GM23338 (cell line): ENCODE measurements at regions not wholly inside any gene's neighbourhood (a gene's known extent, or its start where the extent isn't known, plus 50 kb on each side); places are given as distances from the start of the nearest gene placed in this dataset.

Experiments
- CREB1 ChIP-seq: fragments of 250-450 bp; sonication (Bioruptor Pico); IDR thresholded peaks from 2 replicates; pipeline ENCODE4 v1.5.0; 2020; ENCODE audit warnings: low read depth, mild to moderate bottlenecking, moderate library complexity
- ETS1 ChIP-seq: IDR thresholded peaks from 2 replicates; pipeline ENCODE4 v1.6.1; 2016; ENCODE audit warnings: antibody characterized with exemption
- EZH2 ChIP-seq: fragments of 200-600 bp; sonication (generic); IDR thresholded peaks from one replicate; pipeline ENCODE4 v1.8.0; 2017; ENCODE audit warnings: antibody characterized with exemption, mild to moderate bottlenecking, low read depth; ENCODE audit not compliant: unreplicated experiment
- EZH2phosphoT487 ChIP-seq: fragments of 200-600 bp; sonication (generic); IDR thresholded peaks from one replicate; pipeline ENCODE4 v1.8.1; 2018; ENCODE audit warnings: antibody characterized with exemption; ENCODE audit not compliant: unreplicated experiment
- JUNB ChIP-seq: IDR thresholded peaks from one replicate; pipeline ENCODE4 v1.6.1; 2016; ENCODE audit warnings: antibody characterized with exemption; ENCODE audit not compliant: unreplicated experiment
- NANOG ChIP-seq: IDR thresholded peaks from 2 replicates; pipeline ENCODE4 v1.6.1; 2016; ENCODE audit warnings: antibody characterized with exemption, borderline replicate concordance
- POLR2AphosphoS5 ChIP-seq: IDR thresholded peaks from 2 replicates; pipeline ENCODE4 v1.6.1; 2016; ENCODE audit warnings: antibody characterized with exemption, low read depth
- STAT1 ChIP-seq: IDR thresholded peaks from one replicate; pipeline ENCODE4 v1.6.1; 2016; ENCODE audit warnings: antibody characterized with exemption; ENCODE audit not compliant: unreplicated experiment
- ZNF114 ChIP-seq: fragments of 250-450 bp; sonication (Bioruptor Pico); IDR thresholded peaks from 2 replicates; pipeline ENCODE4 v1.5.0; 2020; ENCODE audit warnings: mild to moderate bottlenecking, moderate library complexity
- ZNF462 ChIP-seq: fragments of 250-450 bp; sonication (Bioruptor Pico); IDR thresholded peaks from 2 replicates; pipeline ENCODE4 v1.5.0; 2020; ENCODE audit warnings: mild to moderate bottlenecking, moderate library complexity
- TF ChIP-seq, protein P1 (sequence below), 2 experiments: fragments of 200-600 bp in 1 of 2; sonication (generic) in 1 of 2; conservative IDR thresholded peaks; 2 replicates each; pipeline versions ENCODE4 v1.5.1 to v1.6.1; 2016 to 2017; ENCODE audit warnings: antibody characterized with exemption in 2 of 2, low read depth in 2 of 2, mild to moderate bottlenecking in 2 of 2, moderate library complexity in 1 of 2
- TF ChIP-seq, protein P2 (sequence below): IDR thresholded peaks from one replicate; pipeline ENCODE4 v1.6.1; 2018; ENCODE audit warnings: antibody characterized with exemption; ENCODE audit not compliant: unreplicated experiment

GRCh38 chr9:71627537-71627936, 140.8 kb downstream of the CEMIP2 start:
- TF ChIP-seq, protein P1, sequence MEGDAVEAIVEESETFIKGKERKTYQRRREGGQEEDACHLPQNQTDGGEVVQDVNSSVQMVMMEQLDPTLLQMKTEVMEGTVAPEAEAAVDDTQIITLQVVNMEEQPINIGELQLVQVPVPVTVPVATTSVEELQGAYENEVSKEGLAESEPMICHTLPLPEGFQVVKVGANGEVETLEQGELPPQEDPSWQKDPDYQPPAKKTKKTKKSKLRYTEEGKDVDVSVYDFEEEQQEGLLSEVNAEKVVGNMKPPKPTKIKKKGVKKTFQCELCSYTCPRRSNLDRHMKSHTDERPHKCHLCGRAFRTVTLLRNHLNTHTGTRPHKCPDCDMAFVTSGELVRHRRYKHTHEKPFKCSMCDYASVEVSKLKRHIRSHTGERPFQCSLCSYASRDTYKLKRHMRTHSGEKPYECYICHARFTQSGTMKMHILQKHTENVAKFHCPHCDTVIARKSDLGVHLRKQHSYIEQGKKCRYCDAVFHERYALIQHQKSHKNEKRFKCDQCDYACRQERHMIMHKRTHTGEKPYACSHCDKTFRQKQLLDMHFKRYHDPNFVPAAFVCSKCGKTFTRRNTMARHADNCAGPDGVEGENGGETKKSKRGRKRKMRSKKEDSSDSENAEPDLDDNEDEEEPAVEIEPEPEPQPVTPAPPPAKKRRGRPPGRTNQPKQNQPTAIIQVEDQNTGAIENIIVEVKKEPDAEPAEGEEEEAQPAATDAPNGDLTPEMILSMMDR (conservative IDR thresholded peaks at IDR 0.05; ENCODE audit: low read depth in 2 of 2), result no peak
- no peak for TF ChIP-seq EZH2phosphoT487
- TF ChIP-seq, protein P2, sequence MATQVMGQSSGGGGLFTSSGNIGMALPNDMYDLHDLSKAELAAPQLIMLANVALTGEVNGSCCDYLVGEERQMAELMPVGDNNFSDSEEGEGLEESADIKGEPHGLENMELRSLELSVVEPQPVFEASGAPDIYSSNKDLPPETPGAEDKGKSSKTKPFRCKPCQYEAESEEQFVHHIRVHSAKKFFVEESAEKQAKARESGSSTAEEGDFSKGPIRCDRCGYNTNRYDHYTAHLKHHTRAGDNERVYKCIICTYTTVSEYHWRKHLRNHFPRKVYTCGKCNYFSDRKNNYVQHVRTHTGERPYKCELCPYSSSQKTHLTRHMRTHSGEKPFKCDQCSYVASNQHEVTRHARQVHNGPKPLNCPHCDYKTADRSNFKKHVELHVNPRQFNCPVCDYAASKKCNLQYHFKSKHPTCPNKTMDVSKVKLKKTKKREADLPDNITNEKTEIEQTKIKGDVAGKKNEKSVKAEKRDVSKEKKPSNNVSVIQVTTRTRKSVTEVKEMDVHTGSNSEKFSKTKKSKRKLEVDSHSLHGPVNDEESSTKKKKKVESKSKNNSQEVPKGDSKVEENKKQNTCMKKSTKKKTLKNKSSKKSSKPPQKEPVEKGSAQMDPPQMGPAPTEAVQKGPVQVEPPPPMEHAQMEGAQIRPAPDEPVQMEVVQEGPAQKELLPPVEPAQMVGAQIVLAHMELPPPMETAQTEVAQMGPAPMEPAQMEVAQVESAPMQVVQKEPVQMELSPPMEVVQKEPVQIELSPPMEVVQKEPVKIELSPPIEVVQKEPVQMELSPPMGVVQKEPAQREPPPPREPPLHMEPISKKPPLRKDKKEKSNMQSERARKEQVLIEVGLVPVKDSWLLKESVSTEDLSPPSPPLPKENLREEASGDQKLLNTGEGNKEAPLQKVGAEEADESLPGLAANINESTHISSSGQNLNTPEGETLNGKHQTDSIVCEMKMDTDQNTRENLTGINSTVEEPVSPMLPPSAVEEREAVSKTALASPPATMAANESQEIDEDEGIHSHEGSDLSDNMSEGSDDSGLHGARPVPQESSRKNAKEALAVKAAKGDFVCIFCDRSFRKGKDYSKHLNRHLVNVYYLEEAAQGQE, result no peak
- no peak for TF ChIP-seq JUNB
- no peak for TF ChIP-seq POLR2AphosphoS5
- no peak for TF ChIP-seq EZH2
- TF ChIP-seq CREB1 (CRISPR knock-in tag), result no peak
- TF ChIP-seq NANOG, result no peak
- TF ChIP-seq ZNF114, result no peak
- no peak for TF ChIP-seq ETS1
- TF ChIP-seq STAT1, result no peak
- TF ChIP-seq ZNF462, result no peak
